ENCODE measurements at regions not wholly inside any gene's neighbourhood (a gene's known extent, or its start where the extent isn't known, plus 50 kb on each side); places are given as distances from the start of the nearest gene placed in this dataset.

- in situ Hi-C loops (cut with HindIII; ENCODE audit: low sequenced_read_pairs): no loop called here
Observed at GRCh38 chr1:38275960-38276359, 229.4 kb upstream of the POU3F1 start.

- in situ Hi-C loops (cut with HindIII; ENCODE audit: low sequenced_read_pairs): no loop called here
Observed at GRCh38 chr1:38274974-38275373, 228.4 kb upstream of the POU3F1 start.

GRCh38 chr1:38273196-38273804, 226.7 kb upstream of the POU3F1 start:
- in situ Hi-C loops (cut with HindIII; ENCODE audit: low sequenced_read_pairs): no loop called here

- in situ Hi-C loops (cut with HindIII; ENCODE audit: low sequenced_read_pairs): no loop called here
Observed at GRCh38 chr1:38272515-38272914, 225.9 kb upstream of the POU3F1 start.

- in situ Hi-C loops (cut with HindIII; ENCODE audit: low sequenced_read_pairs): no loop called here
Observed at GRCh38 chr1:38270849-38271633, 224.4 kb upstream of the POU3F1 start.

- in situ Hi-C loops (cut with HindIII; ENCODE audit: low sequenced_read_pairs): no loop called here
Observed at GRCh38 chr1:38269923-38270848, 223.6 kb upstream of the POU3F1 start.

GRCh38 chr1:38268226-38268625, 221.6 kb upstream of the POU3F1 start:
- in situ Hi-C loops (cut with HindIII; ENCODE audit: low sequenced_read_pairs): no loop called here

- in situ Hi-C loops (cut with HindIII; ENCODE audit: low sequenced_read_pairs): no loop called here
Observed at GRCh38 chr1:38267037-38268036, 220.7 kb upstream of the POU3F1 start.

- in situ Hi-C loops (cut with HindIII; ENCODE audit: low sequenced_read_pairs): no loop called here
Observed at GRCh38 chr1:38266197-38266520, 219.6 kb upstream of the POU3F1 start.

- in situ Hi-C loops (cut with HindIII; ENCODE audit: low sequenced_read_pairs): no loop called here
Observed at GRCh38 chr1:38265293-38266196, 219.0 kb upstream of the POU3F1 start.

GRCh38 chr1:38263438-38263837, 216.8 kb upstream of the POU3F1 start:
- in situ Hi-C loops (cut with HindIII; ENCODE audit: low sequenced_read_pairs): no loop called here

GRCh38 chr1:38261574-38261973, 215.0 kb upstream of the POU3F1 start:
- in situ Hi-C loops (cut with HindIII; ENCODE audit: low sequenced_read_pairs): no loop called here

GRCh38 chr1:38258085-38258627, 211.6 kb upstream of the POU3F1 start:
- in situ Hi-C loops (cut with HindIII; ENCODE audit: low sequenced_read_pairs): no loop called here

- in situ Hi-C loops (cut with HindIII; ENCODE audit: low sequenced_read_pairs): no loop called here
Observed at GRCh38 chr1:38257374-38257773, 210.8 kb upstream of the POU3F1 start.

- in situ Hi-C loops (cut with HindIII; ENCODE audit: low sequenced_read_pairs): no loop called here
Observed at GRCh38 chr1:38256072-38256471, 209.5 kb upstream of the POU3F1 start.

- in situ Hi-C loops (cut with HindIII; ENCODE audit: low sequenced_read_pairs): no loop called here
Observed at GRCh38 chr1:38253314-38253713, 206.7 kb upstream of the POU3F1 start.

GRCh38 chr1:38250356-38250755, 203.8 kb upstream of the POU3F1 start:
- in situ Hi-C loops (cut with HindIII; ENCODE audit: low sequenced_read_pairs): no loop called here

GRCh38 chr1:38249001-38249400, 202.4 kb upstream of the POU3F1 start:
- in situ Hi-C loops (cut with HindIII; ENCODE audit: low sequenced_read_pairs): no loop called here
